ENCODE measurements at regions not wholly inside any gene's neighbourhood (a gene's known extent, or its start where the extent isn't known, plus 50 kb on each side); places are given as distances from the start of the nearest gene placed in this dataset.

GRCh38 chr17:77763575-77763974 is 194.9 kb upstream of the TNRC6C start:
- no peak for DNase-seq

GRCh38 chr17:77765292-77765691 is 193.2 kb upstream of the TNRC6C start:
- no peak for DNase-seq

- no peak for DNase-seq
Measured at GRCh38 chr17:77767148-77767547, 191.4 kb upstream of the TNRC6C start.

DNA sequence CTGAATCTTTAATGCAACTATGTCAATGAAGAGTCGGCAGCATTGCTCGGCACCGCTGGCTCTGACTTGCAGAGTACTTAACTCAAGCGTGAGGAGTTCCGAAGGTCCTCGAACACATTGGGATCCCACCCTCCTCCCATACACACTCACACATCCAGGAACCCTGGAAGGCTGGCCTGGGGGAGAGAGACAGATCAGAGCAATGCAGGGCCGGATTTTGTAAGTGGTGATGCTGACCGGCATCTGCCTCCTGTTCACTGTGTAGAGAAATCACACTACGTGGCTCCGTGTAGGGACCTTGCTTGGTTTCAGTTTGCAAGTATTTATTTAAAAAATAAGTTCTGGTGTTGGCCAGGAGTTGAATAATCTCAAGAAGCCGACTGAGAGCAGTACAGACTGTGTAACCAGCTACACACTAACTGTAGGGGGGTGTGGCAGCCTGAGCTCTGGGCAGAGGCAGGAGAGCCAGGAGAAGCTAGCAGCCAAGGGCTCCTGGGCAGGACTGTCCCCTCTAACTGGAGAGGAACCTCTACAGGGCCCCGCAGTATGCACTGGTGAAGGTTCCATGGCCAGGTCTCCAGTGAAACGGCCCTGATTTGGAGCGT is 190.2 kb upstream of the TNRC6C start:
- no peak for DNase-seq

DNA sequence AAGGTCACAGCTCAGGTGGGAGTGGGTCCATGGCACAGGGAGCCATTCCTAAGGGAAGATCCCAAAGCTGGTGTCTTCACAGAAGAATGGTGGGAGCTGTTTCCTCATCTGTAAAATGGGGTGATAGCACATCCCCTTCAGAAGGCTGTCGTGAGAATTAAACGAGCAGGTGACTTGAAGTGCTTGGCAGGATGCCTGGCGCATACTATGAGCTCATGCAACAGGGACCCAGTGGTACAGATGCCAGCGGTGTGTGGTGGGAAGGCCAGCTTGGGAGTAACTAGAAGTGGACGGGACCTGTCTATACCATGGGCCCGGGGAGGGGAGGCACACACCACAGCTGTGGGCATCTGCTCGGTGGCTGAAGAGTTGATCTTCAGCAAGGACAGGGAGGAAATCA is 189.3 kb upstream of the TNRC6C start:
- peak; percentile 9 for DNase-seq

DNA sequence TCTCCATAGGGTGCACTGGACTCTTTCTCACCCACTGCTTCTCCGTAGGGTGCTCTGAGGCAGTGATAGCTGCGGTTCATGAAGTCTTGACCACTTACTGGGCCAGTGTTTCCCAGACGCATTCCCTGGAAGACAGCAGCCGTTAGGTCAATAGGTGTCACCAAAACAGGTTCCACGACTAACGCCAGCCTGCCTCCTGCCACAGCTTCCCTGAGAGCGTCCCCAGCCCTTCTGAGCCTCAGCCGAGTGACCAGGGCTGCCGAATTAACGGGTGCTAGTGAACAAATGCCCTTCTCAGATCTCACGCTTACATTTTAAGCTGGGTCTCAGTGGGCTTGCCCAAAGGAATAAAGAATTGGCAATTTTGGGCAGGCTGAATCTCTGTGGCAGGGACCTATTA is 188.7 kb upstream of the TNRC6C start:
- DNase-seq = no peak

DNA sequence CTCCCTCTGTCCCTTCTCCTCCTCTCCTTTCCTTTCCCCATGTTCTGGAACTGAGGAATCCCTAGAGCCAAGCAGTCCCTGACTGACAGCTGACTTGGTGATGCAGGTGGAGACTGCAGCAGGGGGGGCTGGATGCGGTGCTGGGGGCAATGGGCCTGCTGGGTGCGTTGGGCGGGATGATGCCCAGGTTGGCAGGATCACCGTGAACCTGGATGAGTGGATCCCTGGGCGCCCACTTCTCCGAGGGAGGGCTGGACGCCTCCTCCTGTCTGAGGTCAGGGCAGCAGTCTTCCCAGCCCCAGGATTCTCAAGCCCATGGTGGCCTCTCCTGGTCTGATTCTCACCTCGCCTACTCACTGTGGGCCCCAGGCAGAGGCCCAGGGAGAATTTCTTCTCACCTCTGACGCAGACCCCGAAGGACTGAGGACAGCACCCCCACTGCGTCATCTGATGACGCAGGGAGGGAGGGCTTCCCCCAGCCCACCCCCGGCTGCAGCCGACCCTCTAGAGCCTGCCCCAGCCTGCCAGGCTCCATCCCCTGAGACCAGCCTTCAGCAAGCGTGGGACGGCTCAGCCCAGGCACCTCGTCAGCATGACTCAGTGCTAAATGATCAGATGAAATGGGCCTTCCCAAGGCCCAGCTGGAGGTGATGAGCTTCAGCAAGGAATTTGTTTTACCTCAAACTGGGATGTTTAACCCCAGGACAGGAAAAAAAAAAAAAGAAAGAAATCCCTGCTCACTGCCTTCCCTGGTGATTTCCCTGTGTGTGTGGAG is 188.0 kb upstream of the TNRC6C start:
- peak; percentile 88 for DNase-seq

- no peak for DNase-seq
Measured at GRCh38 chr17:77771145-77771544, 187.4 kb upstream of the TNRC6C start.

DNA sequence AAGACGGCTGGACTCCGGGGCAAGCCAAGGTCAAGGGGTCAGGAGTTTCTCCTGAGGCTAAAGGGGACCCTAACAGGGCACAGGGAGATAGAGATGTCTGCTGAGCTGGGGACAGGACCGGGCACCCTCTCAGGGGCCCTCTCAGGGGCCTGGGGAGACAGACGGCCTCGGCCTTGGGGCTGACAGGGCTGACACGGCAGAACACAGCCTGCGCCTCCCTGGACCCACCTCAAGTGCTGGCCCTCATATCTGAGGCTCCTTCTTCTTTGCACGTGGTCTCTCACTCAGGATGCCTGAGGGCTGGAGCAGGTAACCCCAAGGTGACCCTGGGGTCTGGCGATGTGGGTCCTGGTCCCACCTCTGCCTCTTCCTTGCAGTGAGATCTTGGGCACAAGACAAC is 186.9 kb upstream of the TNRC6C start:
- no peak for DNase-seq

DNA sequence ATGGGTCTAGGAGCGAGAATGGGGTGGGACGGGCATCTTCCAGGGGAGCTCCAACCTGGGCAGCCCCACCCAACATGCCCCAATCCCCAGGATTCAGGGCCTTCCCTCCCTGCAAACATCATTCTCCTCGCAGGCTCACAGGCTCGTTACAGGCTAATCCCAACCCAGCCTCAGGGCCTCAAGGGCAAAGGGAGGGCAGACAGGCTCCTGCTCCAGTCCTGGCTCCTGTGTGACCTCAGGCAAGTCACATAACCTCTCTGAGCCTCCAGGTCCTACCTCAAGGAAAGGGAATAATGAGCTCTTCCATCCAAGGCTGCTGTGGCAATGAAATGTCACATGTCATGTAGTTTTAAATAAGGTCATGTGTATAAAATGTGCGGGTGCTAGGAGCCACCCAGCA is 186.5 kb upstream of the TNRC6C start:
- DNase-seq = no peak

DNA sequence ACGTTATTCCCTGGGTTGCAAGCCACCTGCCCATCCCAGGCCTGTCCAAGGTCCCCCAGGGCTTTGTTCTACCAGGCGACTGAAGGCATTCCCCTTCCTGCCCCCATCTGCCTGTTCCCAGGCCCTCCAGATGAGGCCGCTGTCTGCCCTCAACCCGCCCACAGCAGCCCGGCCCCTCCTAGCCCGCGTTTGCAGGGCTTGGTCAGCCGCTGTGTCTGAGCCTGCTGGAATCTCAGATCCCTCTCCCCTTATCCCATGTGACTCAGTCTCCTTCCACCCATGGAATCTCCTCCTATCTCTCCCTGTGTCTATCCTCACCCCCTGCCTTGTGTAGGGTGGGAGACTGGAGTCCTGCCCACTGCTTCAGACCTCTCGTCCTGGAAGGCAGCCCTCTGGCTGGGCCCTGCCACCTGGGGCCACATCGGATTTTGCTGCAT is 186.0 kb upstream of the TNRC6C start:
- peak; percentile 65 for DNase-seq

GRCh38 chr17:77772899-77773358 is 185.6 kb upstream of the TNRC6C start:
- no peak for DNase-seq

- DNase-seq = no peak
Measured at GRCh38 chr17:77774182-77774581, 184.3 kb upstream of the TNRC6C start.

DNA sequence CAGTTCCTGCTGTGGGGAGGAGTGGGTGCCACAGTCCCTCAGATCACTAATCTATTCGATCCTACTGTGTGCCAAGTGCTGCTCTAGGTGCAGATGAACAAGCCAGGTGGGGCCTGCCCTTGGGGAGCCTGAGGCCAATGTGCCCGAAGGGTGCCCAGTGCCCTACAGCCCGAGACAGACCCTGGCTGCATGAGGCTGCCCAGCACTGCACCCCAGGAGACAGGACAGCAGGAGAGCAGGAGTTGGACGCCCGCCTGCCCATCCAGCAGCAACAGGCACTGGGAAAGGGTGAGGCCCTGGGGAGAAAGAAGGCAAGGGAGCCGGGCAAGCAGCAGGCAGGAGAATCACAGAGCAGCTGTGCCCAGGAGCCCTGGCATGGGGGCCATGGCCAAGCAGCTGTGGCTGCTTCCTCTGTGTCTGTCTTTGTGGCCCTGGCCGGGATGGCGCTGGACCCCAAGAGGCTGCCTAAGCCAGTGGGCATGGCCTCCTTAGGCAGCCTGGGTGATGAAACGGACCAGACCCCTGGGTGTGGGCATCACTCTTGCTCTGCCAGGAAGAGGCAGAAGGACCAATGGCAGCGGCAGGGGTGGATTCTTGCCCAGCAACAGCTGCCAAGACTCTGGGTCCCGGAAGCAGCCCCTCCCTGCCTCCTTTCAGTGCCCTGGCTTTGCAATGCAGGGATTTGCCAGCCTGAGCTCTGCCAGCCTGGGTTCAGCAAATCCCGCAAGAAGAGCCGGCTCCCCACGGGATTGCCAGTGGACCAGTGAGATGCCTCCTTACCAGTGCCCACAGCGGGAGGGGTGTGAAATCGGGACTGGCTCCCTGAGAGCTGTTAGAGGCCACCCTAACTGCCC is 179.6 kb upstream of the TNRC6C start:
- no peak for DNase-seq

GRCh38 chr17:77779711-77780539 is 178.6 kb upstream of the TNRC6C start:
- DNase-seq = peak; percentile 23

DNA sequence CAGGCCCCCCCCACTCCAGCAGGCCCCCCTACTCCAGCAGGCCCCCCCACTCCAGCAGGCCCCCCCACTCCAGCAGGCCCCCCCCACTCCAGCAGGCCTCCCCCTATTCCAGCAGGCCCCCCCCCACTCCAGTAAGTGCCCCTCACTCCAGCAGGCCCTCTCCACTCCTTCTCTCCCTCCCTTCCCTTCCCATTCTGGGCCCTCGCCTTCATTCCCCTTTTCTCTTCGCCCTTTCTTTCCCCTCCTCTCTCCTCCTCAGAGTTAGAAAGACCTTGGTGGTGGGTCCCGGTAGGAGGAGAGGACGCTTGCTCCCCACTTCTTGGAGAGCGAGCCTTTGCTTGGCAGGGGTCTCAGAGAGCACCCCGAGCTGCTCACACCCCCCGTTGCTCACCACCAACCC is 177.0 kb upstream of the TNRC6C start:
- DNase-seq = no peak

DNA sequence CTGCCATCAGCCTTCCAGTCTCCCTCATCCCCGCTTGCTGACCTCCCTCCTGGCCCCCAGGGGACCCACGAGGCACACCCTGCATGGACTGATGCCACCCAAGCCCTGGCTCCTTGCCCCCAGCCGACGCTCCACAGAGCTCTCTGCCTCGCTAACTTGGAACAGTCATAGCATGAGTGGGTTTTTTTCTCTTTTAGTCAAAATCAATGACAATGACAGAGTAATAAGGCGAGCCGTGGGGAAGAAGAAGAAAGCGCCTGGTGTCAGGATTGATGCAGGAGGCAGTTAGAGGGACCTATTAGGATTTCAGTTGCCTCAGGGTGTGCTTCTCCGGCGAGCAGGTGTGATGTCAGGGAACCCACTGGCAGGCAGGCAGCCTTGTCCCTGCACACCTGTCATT is 176.3 kb upstream of the TNRC6C start:
- DNase-seq = no peak

DNA sequence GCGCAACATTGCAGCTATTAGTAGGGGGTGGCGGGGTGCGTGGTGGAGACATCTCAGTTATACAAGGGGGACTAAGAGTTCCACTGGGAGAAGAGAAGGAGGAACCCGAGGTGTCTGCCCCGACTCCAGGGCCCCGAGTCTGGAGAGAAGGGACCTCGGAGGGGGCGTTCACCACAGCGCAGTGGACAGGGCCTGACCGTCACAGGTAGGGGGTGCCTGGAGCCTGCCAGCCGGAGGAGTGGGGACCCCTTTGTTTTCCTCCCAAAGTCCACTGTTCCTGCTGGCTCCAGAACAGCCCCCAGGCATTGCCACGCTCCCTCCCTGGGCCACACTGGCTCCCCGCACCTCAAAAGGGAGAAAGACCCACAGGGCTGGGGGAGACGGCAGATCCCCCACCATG is 175.9 kb upstream of the TNRC6C start:
- no peak for DNase-seq

- DNase-seq = no peak
Measured at GRCh38 chr17:77783991-77784820, 174.3 kb upstream of the TNRC6C start.

DNA sequence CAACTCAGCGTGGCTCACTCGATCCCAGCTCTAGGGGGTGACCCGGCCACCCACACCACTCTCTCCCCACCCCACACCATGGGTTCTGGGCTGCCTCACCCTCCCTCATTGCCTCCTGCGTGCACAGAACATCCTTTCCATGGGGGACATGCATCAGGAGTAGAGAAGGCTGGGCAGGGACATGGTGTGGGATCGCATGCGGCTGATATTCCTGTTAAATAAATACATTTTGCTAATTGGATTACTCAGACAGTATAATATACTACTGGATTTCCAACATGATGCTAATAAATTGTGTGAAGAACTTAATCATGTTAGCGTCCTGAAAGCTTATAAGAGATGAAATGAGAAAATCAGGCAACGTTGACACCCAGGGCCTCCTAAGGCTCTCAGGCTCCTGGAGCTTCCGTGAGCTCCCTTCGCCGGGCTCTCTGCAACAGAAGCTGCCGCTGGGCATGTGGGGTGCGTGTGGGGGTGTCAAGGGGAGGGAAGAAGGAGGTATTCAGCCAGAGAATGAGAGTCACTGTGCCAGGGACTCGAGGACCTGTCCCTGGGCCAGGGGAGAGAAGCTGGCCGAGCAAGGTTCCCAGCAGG is 173.1 kb upstream of the TNRC6C start:
- DNase-seq = no peak

- DNase-seq = no peak
Measured at GRCh38 chr17:77786090-77786489, 172.4 kb upstream of the TNRC6C start.

Measured in fibroblast of skin of right quadriceps (primary cell).